ENCODE measurements at regions not wholly inside any gene's neighbourhood (a gene's known extent, or its start where the extent isn't known, plus 50 kb on each side); places are given as distances from the start of the nearest gene placed in this dataset.

DNA sequence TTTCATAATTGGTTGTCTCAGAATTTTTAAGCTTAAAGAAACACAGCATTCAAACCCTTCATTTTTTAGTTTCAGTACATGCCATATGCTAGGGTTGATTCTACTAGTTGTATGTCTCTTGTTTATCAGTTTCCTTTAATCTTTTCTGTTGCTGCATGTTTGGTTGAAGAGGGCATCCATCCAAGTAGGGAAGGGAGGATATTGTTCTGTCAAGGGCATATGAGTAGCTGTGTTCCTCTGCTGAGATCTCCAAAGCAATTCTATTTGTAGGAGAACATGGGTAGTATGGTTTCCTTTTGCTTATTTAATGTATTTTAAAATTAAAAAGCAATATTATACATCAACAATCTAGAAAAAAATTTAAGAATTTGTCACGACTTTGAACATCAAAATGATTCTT, 167.7 kb downstream of the FHIP1A start:
- no peak for ATAC-seq
- no peaks in the 10 kb centered on the region for H3K9me3 ChIP-seq (ENCODE audit: control insufficient read depth, insufficient read depth, low read length)
- DNase-seq = no peak
- H3K27ac ChIP-seq (ENCODE audit: low read length) = no peak overlapping the region
- no peaks in the 10 kb centered on the region for H3K4me1 Mint-ChIP-seq
- no peaks in the 10 kb centered on the region for H3K36me3 ChIP-seq (ENCODE audit: control insufficient read depth, insufficient read depth, low read length)
- no peaks in the 10 kb centered on the region for H3K4me1 ChIP-seq (ENCODE audit: control insufficient read depth, insufficient read depth, low read length)
- H3K9me3 Mint-ChIP-seq = no peaks in the 10 kb centered on the region
- intact Hi-C loops (cut with micrococcal nuclease) = no loop called here
- no peak overlapping the region for H3K4me3 ChIP-seq (ENCODE audit: low read length)
- no peaks in the 10 kb centered on the region for H3K36me3 Mint-ChIP-seq
- no peaks in the 10 kb centered on the region for H3K27me3 ChIP-seq (ENCODE audit: control insufficient read depth, insufficient read depth, low read length)
- H3K4me3 Mint-ChIP-seq = no peak overlapping the region
- H3K27me3 Mint-ChIP-seq (ENCODE audit: low read depth in 2 of 2) = peaks cover 0 to 1% of the 10 kb centered on the region in 2 donors
- H3K27ac Mint-ChIP-seq = no peak overlapping the region
- TF ChIP-seq, protein P1, sequence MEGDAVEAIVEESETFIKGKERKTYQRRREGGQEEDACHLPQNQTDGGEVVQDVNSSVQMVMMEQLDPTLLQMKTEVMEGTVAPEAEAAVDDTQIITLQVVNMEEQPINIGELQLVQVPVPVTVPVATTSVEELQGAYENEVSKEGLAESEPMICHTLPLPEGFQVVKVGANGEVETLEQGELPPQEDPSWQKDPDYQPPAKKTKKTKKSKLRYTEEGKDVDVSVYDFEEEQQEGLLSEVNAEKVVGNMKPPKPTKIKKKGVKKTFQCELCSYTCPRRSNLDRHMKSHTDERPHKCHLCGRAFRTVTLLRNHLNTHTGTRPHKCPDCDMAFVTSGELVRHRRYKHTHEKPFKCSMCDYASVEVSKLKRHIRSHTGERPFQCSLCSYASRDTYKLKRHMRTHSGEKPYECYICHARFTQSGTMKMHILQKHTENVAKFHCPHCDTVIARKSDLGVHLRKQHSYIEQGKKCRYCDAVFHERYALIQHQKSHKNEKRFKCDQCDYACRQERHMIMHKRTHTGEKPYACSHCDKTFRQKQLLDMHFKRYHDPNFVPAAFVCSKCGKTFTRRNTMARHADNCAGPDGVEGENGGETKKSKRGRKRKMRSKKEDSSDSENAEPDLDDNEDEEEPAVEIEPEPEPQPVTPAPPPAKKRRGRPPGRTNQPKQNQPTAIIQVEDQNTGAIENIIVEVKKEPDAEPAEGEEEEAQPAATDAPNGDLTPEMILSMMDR (IDR thresholded peaks at IDR 0.05) = no peak
- WGBS (ENCODE audit: insufficient coverage) = 50% methylated on average over 1 of the region's 1 CpG

DNA sequence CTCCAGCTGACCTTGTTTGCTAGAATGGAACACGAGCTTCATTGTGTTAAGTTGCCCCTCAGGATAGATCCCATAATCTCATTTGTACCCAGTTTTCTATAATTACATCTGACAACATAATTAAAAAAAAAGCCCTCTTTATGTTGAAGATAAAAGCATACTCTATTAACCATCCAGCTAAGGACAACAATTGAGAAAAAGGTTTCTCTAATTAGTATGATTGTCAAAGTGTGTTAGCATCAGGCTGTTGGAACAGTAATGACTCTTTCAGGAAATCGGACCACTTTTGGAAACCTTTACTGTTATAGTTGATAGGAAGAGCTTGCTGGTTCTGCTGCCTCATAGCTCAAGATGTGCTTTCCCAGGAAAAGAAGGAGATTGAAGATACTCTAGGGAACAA, 172.6 kb downstream of the FHIP1A start:
- intact Hi-C loops (cut with micrococcal nuclease) = no loop called here
- 89% methylated on average over 2 of the region's 2 CpGs for WGBS (ENCODE audit: insufficient coverage)
- TF ChIP-seq, protein P1 (IDR thresholded peaks at IDR 0.05) = no peak
- H3K27ac ChIP-seq (ENCODE audit: low read length) = no peak overlapping the region
- H3K4me1 ChIP-seq (ENCODE audit: control insufficient read depth, insufficient read depth, low read length) = no peaks in the 10 kb centered on the region
- no peak overlapping the region for H3K27ac Mint-ChIP-seq
- no peaks in the 10 kb centered on the region for H3K9me3 Mint-ChIP-seq
- no peak overlapping the region for H3K4me3 ChIP-seq (ENCODE audit: low read length)
- no peaks in the 10 kb centered on the region for H3K4me1 Mint-ChIP-seq
- H3K36me3 Mint-ChIP-seq = no peaks in the 10 kb centered on the region
- no peaks in the 10 kb centered on the region for H3K9me3 ChIP-seq (ENCODE audit: control insufficient read depth, insufficient read depth, low read length)
- DNase-seq = no peak
- no peaks in the 10 kb centered on the region for H3K36me3 ChIP-seq (ENCODE audit: control insufficient read depth, insufficient read depth, low read length)
- H3K27me3 Mint-ChIP-seq (ENCODE audit: low read depth in 2 of 2) = peaks cover 10 to 12% of the 10 kb centered on the region in 2 donors
- no peak overlapping the region for H3K4me3 Mint-ChIP-seq
- H3K27me3 ChIP-seq (ENCODE audit: control insufficient read depth, insufficient read depth, low read length) = no peaks in the 10 kb centered on the region
- ATAC-seq = no peak

DNA sequence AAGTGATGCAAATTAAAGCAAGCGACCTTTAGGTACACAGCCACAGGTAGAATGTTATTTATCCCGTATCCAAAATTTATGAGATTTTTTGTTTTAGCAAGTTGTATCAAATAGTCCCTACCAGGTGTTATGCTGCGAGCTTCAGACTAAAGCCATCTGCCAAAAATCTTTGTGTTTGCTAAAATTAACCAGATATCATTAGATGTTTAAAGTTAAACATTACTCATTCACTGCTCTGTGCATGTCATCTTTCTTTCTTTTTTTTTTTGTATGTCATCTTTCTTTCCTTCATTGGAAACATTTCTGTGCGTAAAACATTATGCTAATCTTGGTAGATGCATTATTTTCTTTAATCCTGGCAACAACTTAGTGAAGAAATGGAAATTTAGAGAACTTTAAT, 173.1 kb downstream of the FHIP1A start:
- intact Hi-C loops (cut with micrococcal nuclease) = no loop called here
- Mint-ChIP-seq H3K27ac (no peak overlapping the region), H3K4me1 (no peaks in the 10 kb centered on the region), H3K27me3 (ENCODE audit: low read depth in 2 of 2) (peaks cover 10 to 12% of the 10 kb centered on the region in 2 donors), H3K36me3 (no peaks in the 10 kb centered on the region), H3K9me3 (no peaks in the 10 kb centered on the region), H3K4me3 (no peak overlapping the region)
- H3K4me1 ChIP-seq (ENCODE audit: control insufficient read depth, insufficient read depth, low read length) = no peaks in the 10 kb centered on the region
- DNase-seq (no peak), ATAC-seq (no peak)
- no peak overlapping the region for H3K4me3 ChIP-seq (ENCODE audit: low read length)
- no peaks in the 10 kb centered on the region for H3K9me3 ChIP-seq (ENCODE audit: control insufficient read depth, insufficient read depth, low read length)
- H3K27me3 ChIP-seq (ENCODE audit: control insufficient read depth, insufficient read depth, low read length) = no peaks in the 10 kb centered on the region
- TF ChIP-seq, protein P1 (IDR thresholded peaks at IDR 0.05) = no peak
- no peak overlapping the region for H3K27ac ChIP-seq (ENCODE audit: low read length)
- 97% methylated on average over 2 of the region's 4 CpGs for WGBS (ENCODE audit: insufficient coverage)
- no peaks in the 10 kb centered on the region for H3K36me3 ChIP-seq (ENCODE audit: control insufficient read depth, insufficient read depth, low read length)

DNA sequence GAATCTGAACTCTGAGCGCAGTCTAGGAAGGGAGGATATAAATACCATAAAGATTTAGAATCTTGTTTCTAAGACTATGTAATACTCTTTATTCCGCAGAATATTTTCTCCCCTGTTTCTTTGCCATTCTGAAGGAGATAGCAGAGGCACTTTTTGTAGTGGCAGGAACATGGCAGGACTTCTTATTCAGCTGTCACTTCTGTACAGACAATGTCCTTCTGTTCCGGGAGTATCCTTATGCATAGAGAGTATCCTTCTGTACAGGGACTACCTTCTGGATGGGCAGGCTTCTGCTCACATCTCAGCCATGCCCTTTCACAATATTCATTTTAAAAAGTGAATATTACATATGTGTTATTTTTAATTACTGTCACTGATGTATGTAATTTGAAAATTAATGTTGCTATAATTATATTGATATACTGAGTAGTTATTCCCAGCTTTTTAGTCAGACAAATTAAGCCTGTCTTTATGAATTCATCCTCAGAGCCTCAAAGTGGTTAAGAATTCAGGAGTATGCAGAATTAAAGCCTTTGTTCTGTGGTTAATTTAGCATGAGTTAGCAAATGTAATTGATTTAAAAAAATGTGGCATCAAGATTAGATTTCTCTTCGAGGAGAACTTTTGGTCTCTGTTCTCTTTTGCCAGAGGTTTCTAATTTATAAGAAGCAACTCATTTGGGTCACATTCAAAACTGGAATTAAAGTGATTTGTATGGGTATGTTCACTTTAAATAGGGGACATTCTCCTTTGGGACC, 174.4 kb downstream of the FHIP1A start:
- intact Hi-C loops (cut with micrococcal nuclease) = no loop called here
- 77% methylated on average over 4 of the region's 4 CpGs for WGBS (ENCODE audit: insufficient coverage)
- H3K27ac Mint-ChIP-seq = no peak overlapping the region
- no peak overlapping the region for H3K4me3 Mint-ChIP-seq
- Histone ChIP-seq H3K4me3 (ENCODE audit: low read length) (no peak overlapping the region), H3K9me3 (ENCODE audit: control insufficient read depth, insufficient read depth, low read length) (no peaks in the 10 kb centered on the region), H3K36me3 (ENCODE audit: control insufficient read depth, insufficient read depth, low read length) (no peaks in the 10 kb centered on the region), H3K27me3 (ENCODE audit: control insufficient read depth, insufficient read depth, low read length) (no peaks in the 10 kb centered on the region), H3K4me1 (ENCODE audit: control insufficient read depth, insufficient read depth, low read length) (no peaks in the 10 kb centered on the region), H3K27ac (ENCODE audit: low read length) (no peak overlapping the region)
- DNase-seq (no peak), ATAC-seq (no peak)
- TF ChIP-seq, protein P1 (IDR thresholded peaks at IDR 0.05) = no peak
- H3K36me3 Mint-ChIP-seq = no peaks in the 10 kb centered on the region
- peaks cover 10 to 12% of the 10 kb centered on the region in 2 donors for H3K27me3 Mint-ChIP-seq (ENCODE audit: low read depth in 2 of 2)
- no peaks in the 10 kb centered on the region for H3K9me3 Mint-ChIP-seq
- no peaks in the 10 kb centered on the region for H3K4me1 Mint-ChIP-seq

All from natural killer cell (primary cell).